Liver (tissue), 7 donors: ENCODE measurements at regions not wholly inside any gene's neighbourhood (a gene's known extent, or its start where the extent isn't known, plus 50 kb on each side); places are given as distances from the start of the nearest gene placed in this dataset.

Experiments
- DNase-seq: peaks from one replicate; pipeline ENCODE4 v3.0.0-alpha.2; 2017; ENCODE audit warnings: low spot score
- H3K27ac ChIP-seq, 2 donors: one replicate each; pipeline ENCODE4 v1.7.0; 2013; ENCODE audit warnings: inconsistent platforms in 2 of 2, low read length in 2 of 2, control low read depth in 1 of 2, low read depth in 1 of 2, mild to moderate bottlenecking in 1 of 2
- H3K27me3 ChIP-seq, 4 donors: one replicate each; pipeline versions ENCODE4 v1.6.1 to v1.7.0; 2013; ENCODE audit warnings: low read length in 3 of 4, inconsistent platforms in 1 of 4, mild to moderate bottlenecking in 1 of 4, moderate library complexity in 1 of 4; ENCODE audit not compliant: control insufficient read depth in 4 of 4, insufficient read depth in 4 of 4
- H3K36me3 ChIP-seq, 4 donors: one replicate each; pipeline versions ENCODE4 v1.6.1 to v1.7.0; 2013; ENCODE audit warnings: low read length in 3 of 4, mild to moderate bottlenecking in 3 of 4, low read depth in 1 of 4, moderate library complexity in 1 of 4; ENCODE audit not compliant: control insufficient read depth in 4 of 4, insufficient read depth in 3 of 4
- H3K4me1 ChIP-seq, 4 donors: one replicate each; pipeline versions ENCODE4 v1.6.1 to v1.7.0; 2013; ENCODE audit warnings: low read length in 3 of 4, mild to moderate bottlenecking in 3 of 4, moderate library complexity in 1 of 4; ENCODE audit not compliant: control insufficient read depth in 4 of 4, insufficient read depth in 4 of 4
- H3K4me3 ChIP-seq, 3 donors: one replicate each; pipeline versions ENCODE4 v1.6.1 to v1.7.0; 2013; ENCODE audit warnings: low read length in 3 of 3, control low read depth in 1 of 3, low read depth in 1 of 3, mild to moderate bottlenecking in 1 of 3
- H3K9ac ChIP-seq, 2 donors: one replicate each; pipeline ENCODE4 v1.7.0; 2013; ENCODE audit warnings: low read length in 2 of 2, mild to moderate bottlenecking in 2 of 2, moderate library complexity in 2 of 2, control low read depth in 1 of 2, low read depth in 1 of 2
- H3K9me3 ChIP-seq, 4 donors: one replicate each; pipeline versions ENCODE4 v1.6.1 to v1.7.0; 2013; ENCODE audit warnings: low read length in 3 of 4; ENCODE audit not compliant: control insufficient read depth in 4 of 4
- ATF3 ChIP-seq: IDR thresholded peaks from 2 replicates; pipeline ENCODE4 v1.6.1; 2016; ENCODE audit warnings: antibody characterized with exemption
- EGR1 ChIP-seq, 2 donors: IDR thresholded peaks; 2 replicates each; pipeline ENCODE4 v1.6.1; 2016 to 2018; ENCODE audit warnings: antibody characterized with exemption in 2 of 2, low read depth in 2 of 2
- FOXA1 ChIP-seq: IDR thresholded peaks from 2 replicates; pipeline ENCODE4 v1.6.1; 2016; ENCODE audit warnings: antibody characterized with exemption
- HNF4A ChIP-seq, 2 donors: conservative IDR thresholded peaks; 2 replicates each; pipeline ENCODE4 v1.6.1; 2016; ENCODE audit warnings: antibody characterized with exemption in 2 of 2, mild to moderate bottlenecking in 2 of 2
- JUND ChIP-seq, 2 donors: IDR thresholded peaks; 2 replicates each; pipeline ENCODE4 v1.6.1; 2016; ENCODE audit warnings: antibody characterized with exemption in 2 of 2
- RXRA ChIP-seq, 2 donors: IDR thresholded peaks; 2 replicates each; pipeline ENCODE4 v1.6.1; 2017 to 2018; ENCODE audit warnings: antibody characterized with exemption in 2 of 2, mild to moderate bottlenecking in 1 of 2
- SP1 ChIP-seq: IDR thresholded peaks from 2 replicates; pipeline ENCODE4 v1.6.1; 2018; ENCODE audit warnings: antibody characterized with exemption, mild to moderate bottlenecking
- YY1 ChIP-seq: IDR thresholded peaks from 2 replicates; pipeline ENCODE4 v1.6.1; 2016; ENCODE audit warnings: antibody characterized with exemption, mild to moderate bottlenecking
- ZBTB33 ChIP-seq: IDR thresholded peaks from 2 replicates; pipeline ENCODE4 v1.6.1; 2016; ENCODE audit warnings: antibody characterized with exemption
- WGBS: extraction: QIAGEN DNeasy Blood & Tissue Kit; methylation state at CpG from one replicate; pipeline ENCODE4 v1.1.7; 2013; 5-methylcytosine and 5-hydroxymethylcytosine counted together
- TF ChIP-seq, protein P1 (sequence below): IDR thresholded peaks from 2 replicates; pipeline ENCODE4 v1.6.1; 2016; ENCODE audit warnings: antibody characterized with exemption, mild to moderate bottlenecking
- donor health status: healthy.
- donor health status: healthy.
- donor health status: healthy.
- donor health status: healthy.

DNA sequence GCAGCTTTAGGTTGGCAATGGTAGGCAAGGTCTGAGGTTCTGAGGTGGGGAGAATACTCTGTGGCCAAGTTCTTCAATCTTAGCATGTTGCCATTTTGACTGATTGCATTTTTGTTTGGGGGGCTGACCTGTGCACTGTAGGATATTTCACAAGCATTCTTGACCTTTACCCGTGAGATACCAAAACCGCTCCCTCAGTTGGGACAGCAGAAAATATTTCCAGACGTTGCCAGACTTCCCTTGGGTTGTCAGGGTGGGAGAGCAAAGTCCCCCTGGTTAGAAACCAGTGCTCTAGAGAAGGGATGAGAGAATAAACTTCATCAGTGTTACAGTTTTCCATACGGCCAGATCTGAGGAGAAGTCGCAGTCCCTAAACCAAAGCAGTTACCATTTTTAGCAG, 279.6 kb downstream of the TFAP2B start (continued):
- TF ChIP-seq, protein P1, sequence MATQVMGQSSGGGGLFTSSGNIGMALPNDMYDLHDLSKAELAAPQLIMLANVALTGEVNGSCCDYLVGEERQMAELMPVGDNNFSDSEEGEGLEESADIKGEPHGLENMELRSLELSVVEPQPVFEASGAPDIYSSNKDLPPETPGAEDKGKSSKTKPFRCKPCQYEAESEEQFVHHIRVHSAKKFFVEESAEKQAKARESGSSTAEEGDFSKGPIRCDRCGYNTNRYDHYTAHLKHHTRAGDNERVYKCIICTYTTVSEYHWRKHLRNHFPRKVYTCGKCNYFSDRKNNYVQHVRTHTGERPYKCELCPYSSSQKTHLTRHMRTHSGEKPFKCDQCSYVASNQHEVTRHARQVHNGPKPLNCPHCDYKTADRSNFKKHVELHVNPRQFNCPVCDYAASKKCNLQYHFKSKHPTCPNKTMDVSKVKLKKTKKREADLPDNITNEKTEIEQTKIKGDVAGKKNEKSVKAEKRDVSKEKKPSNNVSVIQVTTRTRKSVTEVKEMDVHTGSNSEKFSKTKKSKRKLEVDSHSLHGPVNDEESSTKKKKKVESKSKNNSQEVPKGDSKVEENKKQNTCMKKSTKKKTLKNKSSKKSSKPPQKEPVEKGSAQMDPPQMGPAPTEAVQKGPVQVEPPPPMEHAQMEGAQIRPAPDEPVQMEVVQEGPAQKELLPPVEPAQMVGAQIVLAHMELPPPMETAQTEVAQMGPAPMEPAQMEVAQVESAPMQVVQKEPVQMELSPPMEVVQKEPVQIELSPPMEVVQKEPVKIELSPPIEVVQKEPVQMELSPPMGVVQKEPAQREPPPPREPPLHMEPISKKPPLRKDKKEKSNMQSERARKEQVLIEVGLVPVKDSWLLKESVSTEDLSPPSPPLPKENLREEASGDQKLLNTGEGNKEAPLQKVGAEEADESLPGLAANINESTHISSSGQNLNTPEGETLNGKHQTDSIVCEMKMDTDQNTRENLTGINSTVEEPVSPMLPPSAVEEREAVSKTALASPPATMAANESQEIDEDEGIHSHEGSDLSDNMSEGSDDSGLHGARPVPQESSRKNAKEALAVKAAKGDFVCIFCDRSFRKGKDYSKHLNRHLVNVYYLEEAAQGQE: no peak
- TF ChIP-seq SP1: peak; percentile 44
- TF ChIP-seq ATF3: no peak

- TF ChIP-seq HNF4A (conservative IDR thresholded peaks at IDR 0.05) (no peak), JUND (IDR thresholded peaks at IDR 0.05) (no peak), EGR1 (IDR thresholded peaks at IDR 0.05; ENCODE audit: low read depth in 2 of 2) (no peak), FOXA1 (no peak), ATF3 (no peak)
- TF ChIP-seq, protein P1: no peak
- no peaks in the 10 kb centered on the region for H3K36me3 ChIP-seq
- H3K4me1 ChIP-seq: peaks cover 0 to 7% (median 0%) of the 10 kb centered on the region in 4 donors
- no peak overlapping the region for H3K9ac ChIP-seq
- DNase-seq: no peak
- no peaks in the 10 kb centered on the region for H3K9me3 ChIP-seq
- H3K27ac ChIP-seq: no peak overlapping the region
- H3K4me3 ChIP-seq: no peak overlapping the region
- H3K27me3 ChIP-seq: no peaks in the 10 kb centered on the region
These were observed 280.1 kb downstream of the TFAP2B start for GRCh38 chr6:51098791-51099190.

- TF ChIP-seq RXRA (IDR thresholded peaks at IDR 0.05): no peak
- no peak for TF ChIP-seq ZBTB33
- TF ChIP-seq YY1: no peak
- no peak for TF ChIP-seq EGR1 (IDR thresholded peaks at IDR 0.05; ENCODE audit: low read depth in 2 of 2)
- TF ChIP-seq, protein P1: no peak
- Histone ChIP-seq H3K9me3 (no peaks in the 10 kb centered on the region), H3K9ac (no peak overlapping the region), H3K27ac (no peak overlapping the region), H3K4me3 (no peak overlapping the region), H3K4me1 (peaks cover 0 to 6% (median 0%) of the 10 kb centered on the region in 4 donors), H3K36me3 (no peaks in the 10 kb centered on the region), H3K27me3 (no peaks in the 10 kb centered on the region)
- WGBS: 96% methylated on average over 2 of the region's 2 CpGs
- DNase-seq: no peak
These were observed 280.5 kb downstream of the TFAP2B start for GRCh38 chr6:51099201-51099600.
